ENCODE measurements at regions not wholly inside any gene's neighbourhood (a gene's known extent, or its start where the extent isn't known, plus 50 kb on each side); places are given as distances from the start of the nearest gene placed in this dataset.

DNA sequence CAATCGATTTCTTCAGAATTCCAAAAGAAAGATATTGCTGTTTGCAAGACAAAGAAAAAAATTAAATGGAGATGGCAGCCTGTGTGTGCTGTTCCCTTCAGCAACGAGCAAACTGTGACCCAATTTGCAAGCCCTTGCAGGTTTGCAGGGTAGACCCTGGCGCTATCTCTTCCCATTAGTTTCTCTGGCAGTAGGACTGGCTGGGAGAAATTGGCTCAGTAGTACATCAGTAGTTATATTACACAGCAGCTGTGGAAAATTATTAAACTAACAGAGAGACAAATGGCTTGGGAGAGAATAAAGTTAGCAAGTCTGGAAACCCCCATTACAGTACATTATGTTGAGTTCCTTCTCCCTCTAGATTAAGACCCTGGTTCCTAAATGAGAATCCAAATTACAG is 116.4 kb upstream of the ITGB1 start:
- Mint-ChIP-seq H3K9me3 (ENCODE audit: unreplicated experiment) (peaks cover 4% of the 10 kb centered on the region), H3K36me3 (ENCODE audit: unreplicated experiment) (peaks cover 11% of the 10 kb centered on the region), H3K4me3 (ENCODE audit: unreplicated experiment) (no peak overlapping the region), H3K27me3 (ENCODE audit: unreplicated experiment) (peaks cover 3% of the 10 kb centered on the region), H3K27ac (ENCODE audit: unreplicated experiment) (no peak overlapping the region), H3K4me1 (ENCODE audit: low read depth, unreplicated experiment) (peaks cover 1% of the 10 kb centered on the region)
- no peak for DNase-seq
- TF ChIP-seq, protein P1, sequence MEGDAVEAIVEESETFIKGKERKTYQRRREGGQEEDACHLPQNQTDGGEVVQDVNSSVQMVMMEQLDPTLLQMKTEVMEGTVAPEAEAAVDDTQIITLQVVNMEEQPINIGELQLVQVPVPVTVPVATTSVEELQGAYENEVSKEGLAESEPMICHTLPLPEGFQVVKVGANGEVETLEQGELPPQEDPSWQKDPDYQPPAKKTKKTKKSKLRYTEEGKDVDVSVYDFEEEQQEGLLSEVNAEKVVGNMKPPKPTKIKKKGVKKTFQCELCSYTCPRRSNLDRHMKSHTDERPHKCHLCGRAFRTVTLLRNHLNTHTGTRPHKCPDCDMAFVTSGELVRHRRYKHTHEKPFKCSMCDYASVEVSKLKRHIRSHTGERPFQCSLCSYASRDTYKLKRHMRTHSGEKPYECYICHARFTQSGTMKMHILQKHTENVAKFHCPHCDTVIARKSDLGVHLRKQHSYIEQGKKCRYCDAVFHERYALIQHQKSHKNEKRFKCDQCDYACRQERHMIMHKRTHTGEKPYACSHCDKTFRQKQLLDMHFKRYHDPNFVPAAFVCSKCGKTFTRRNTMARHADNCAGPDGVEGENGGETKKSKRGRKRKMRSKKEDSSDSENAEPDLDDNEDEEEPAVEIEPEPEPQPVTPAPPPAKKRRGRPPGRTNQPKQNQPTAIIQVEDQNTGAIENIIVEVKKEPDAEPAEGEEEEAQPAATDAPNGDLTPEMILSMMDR (IDR thresholded peaks at IDR 0.05; ENCODE audit: partially characterized antibody, unreplicated experiment), result no peak

DNA sequence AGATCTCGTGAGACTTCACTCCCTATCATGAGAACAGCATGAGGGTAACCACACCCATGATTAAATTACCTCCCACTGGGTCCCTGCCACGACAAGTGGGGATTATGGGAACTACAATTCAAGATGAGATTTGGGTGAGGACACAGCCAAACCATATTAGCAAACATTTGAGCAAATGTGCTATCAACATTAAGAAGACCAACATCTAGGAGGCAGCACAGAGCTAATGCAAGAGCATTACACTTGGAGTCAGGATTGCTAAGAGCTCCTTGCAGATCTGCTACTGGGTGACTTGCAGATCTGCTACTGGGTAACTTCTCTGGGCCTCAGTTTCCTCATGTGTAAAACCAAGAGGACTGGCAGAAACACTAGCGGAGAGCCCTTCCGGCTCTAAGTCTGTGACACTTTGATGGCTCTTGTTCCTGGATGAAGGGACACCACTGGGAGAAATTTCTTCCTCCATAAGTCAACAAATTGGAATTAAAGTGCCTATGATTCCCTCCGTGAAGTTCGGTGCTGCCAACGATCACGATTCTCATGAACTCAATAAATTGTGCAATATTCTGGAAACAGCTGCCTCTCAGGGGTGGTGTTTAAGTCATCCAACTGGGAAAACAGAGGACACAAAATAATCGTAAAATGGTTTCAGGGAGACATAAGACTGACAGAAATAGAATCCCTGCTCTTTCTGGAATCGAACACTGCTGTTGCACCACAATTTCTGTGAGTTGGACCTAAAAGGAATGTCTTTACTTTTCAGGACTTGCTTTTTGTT is 115.8 kb upstream of the ITGB1 start:
- Mint-ChIP-seq H3K9me3 (ENCODE audit: unreplicated experiment) (peaks cover 4% of the 10 kb centered on the region), H3K27me3 (ENCODE audit: unreplicated experiment) (peaks cover 3% of the 10 kb centered on the region), H3K4me3 (ENCODE audit: unreplicated experiment) (no peak overlapping the region), H3K36me3 (ENCODE audit: unreplicated experiment) (peaks cover 10% of the 10 kb centered on the region), H3K4me1 (ENCODE audit: low read depth, unreplicated experiment) (peaks cover 1% of the 10 kb centered on the region), H3K27ac (ENCODE audit: unreplicated experiment) (no peak overlapping the region)
- no peak for DNase-seq
- TF ChIP-seq, protein P1 (IDR thresholded peaks at IDR 0.05; ENCODE audit: partially characterized antibody, unreplicated experiment), result peak; percentile 10

DNA sequence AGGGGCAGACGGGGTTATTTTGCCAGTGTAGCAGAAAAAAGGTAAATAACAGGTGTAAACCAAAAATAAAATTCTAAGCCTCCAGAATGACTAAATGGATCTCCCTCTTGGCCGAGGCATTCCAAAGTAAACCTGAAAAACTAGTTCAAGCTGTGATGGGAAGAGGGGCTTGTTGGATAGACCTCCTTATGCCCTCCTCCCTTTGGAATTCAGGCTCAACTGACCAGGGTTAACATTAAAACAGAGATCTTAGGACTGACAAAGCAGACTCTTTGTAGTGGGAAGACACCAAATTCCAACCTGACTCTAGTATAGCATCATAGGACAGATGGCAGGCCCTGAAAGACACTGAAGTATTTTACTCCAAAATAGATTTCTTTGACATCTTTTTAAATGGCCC is 113.8 kb upstream of the ITGB1 start:
- H3K4me3 Mint-ChIP-seq (ENCODE audit: unreplicated experiment), result no peak overlapping the region
- peaks cover 4% of the 10 kb centered on the region for H3K36me3 Mint-ChIP-seq (ENCODE audit: unreplicated experiment)
- peaks cover 6% of the 10 kb centered on the region for H3K9me3 Mint-ChIP-seq (ENCODE audit: unreplicated experiment)
- peaks cover 1% of the 10 kb centered on the region for H3K4me1 Mint-ChIP-seq (ENCODE audit: low read depth, unreplicated experiment)
- TF ChIP-seq, protein P1 (IDR thresholded peaks at IDR 0.05; ENCODE audit: partially characterized antibody, unreplicated experiment), result no peak
- no peak for DNase-seq
- peaks cover 3% of the 10 kb centered on the region for H3K27me3 Mint-ChIP-seq (ENCODE audit: unreplicated experiment)
- H3K27ac Mint-ChIP-seq (ENCODE audit: unreplicated experiment), result no peak overlapping the region

DNA sequence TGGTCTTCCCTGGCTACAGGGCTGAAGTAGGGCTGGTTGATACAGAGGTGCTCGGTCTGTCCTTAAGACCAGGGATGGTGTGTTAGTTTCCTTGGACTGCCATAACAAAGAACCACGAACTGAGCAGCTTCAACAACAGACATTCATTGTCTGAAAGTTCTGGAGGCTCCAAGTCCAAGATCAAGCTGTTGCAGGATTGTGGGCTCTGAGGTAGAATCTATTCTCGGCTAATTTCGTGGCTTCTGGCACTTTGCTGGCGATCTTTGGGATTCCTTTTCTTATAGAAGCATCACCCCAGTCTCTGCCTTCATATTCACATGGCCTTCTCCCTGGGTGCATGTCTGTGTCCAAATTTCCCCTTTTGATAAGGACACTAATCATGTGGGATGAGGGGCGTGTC is 112.1 kb upstream of the ITGB1 start:
- peaks cover 4% of the 10 kb centered on the region for H3K36me3 Mint-ChIP-seq (ENCODE audit: unreplicated experiment)
- no peak overlapping the region for H3K4me3 Mint-ChIP-seq (ENCODE audit: unreplicated experiment)
- H3K4me1 Mint-ChIP-seq (ENCODE audit: low read depth, unreplicated experiment), result peaks cover 1% of the 10 kb centered on the region
- no peak overlapping the region for H3K27ac Mint-ChIP-seq (ENCODE audit: unreplicated experiment)
- H3K27me3 Mint-ChIP-seq (ENCODE audit: unreplicated experiment), result peaks cover 3% of the 10 kb centered on the region
- peaks cover 7% of the 10 kb centered on the region for H3K9me3 Mint-ChIP-seq (ENCODE audit: unreplicated experiment)
- no peak for DNase-seq
- TF ChIP-seq, protein P1 (IDR thresholded peaks at IDR 0.05; ENCODE audit: partially characterized antibody, unreplicated experiment), result no peak

DNA sequence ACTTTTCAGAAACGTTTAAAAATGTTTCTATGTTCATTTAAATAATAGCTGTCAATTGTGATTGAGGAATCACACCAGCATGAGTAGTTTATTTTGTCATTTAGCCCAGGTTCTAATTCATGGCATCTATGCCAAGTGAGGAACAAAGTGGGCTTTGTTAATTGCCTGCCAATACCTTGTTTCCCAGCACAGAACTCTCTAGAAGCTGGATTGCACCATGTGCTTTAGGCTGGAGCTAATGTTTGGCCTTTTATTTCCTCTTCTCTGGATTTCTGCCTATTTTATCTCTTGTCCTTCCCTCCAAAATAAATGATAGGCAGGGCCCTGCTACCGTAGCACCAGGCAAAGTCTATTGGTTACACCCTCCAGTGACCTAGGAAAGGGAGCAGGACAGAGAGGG is 109.9 kb upstream of the ITGB1 start:
- TF ChIP-seq, protein P1 (IDR thresholded peaks at IDR 0.05; ENCODE audit: partially characterized antibody, unreplicated experiment), result no peak
- H3K9me3 Mint-ChIP-seq (ENCODE audit: unreplicated experiment), result peaks cover 5% of the 10 kb centered on the region
- no peak overlapping the region for H3K27ac Mint-ChIP-seq (ENCODE audit: unreplicated experiment)
- H3K36me3 Mint-ChIP-seq (ENCODE audit: unreplicated experiment), result no peaks in the 10 kb centered on the region
- no peak overlapping the region for H3K4me3 Mint-ChIP-seq (ENCODE audit: unreplicated experiment)
- peaks cover 1% of the 10 kb centered on the region for H3K4me1 Mint-ChIP-seq (ENCODE audit: low read depth, unreplicated experiment)
- peaks cover 3% of the 10 kb centered on the region for H3K27me3 Mint-ChIP-seq (ENCODE audit: unreplicated experiment)
- DNase-seq, result no peak
